GM18520 (cell line): ENCODE measurements at regions not wholly inside any gene's neighbourhood (a gene's known extent, or its start where the extent isn't known, plus 50 kb on each side); places are given as distances from the start of the nearest gene placed in this dataset.
"Not testable (repeated sequence)": the region's sequence is repeated elsewhere in the genome, so short reads cannot be mapped to it uniquely, and the experiment has no call there.

Source experiments
- ATAC-seq: cut with Tn5 transposase; IDR thresholded peaks from one replicate; pipeline ENCODE4 v1.9.1; 2021; ENCODE audit not compliant: unreplicated experiment

GRCh38 chr2:175872721-175873120 lies 129.3 kb downstream of the LNPK start:
- ATAC-seq, result no peak

- no peak for ATAC-seq
Measured at GRCh38 chr2:175872005-175872348, 130.1 kb downstream of the LNPK start.

GRCh38 chr2:175871331-175872004 lies 130.6 kb downstream of the LNPK start:
- ATAC-seq, result no peak

- no peak for ATAC-seq
Measured at GRCh38 chr2:175865716-175866115, 136.4 kb downstream of the LNPK start.

- no peak for ATAC-seq
Measured at GRCh38 chr2:175864137-175864850, 137.8 kb downstream of the LNPK start.

- no peak for ATAC-seq
Measured at GRCh38 chr2:175861958-175862357, 140.1 kb downstream of the LNPK start.

GRCh38 chr2:175855794-175856453 lies 146.1 kb downstream of the LNPK start:
- no peak for ATAC-seq

- ATAC-seq, result no peak
Measured at GRCh38 chr2:175855236-175855635, 146.8 kb downstream of the LNPK start.

- no peak for ATAC-seq
Measured at GRCh38 chr2:175854665-175855064, 147.4 kb downstream of the LNPK start.

GRCh38 chr2:175854129-175854528 lies 147.9 kb downstream of the LNPK start:
- ATAC-seq, result no peak

GRCh38 chr2:175853616-175853890 lies 148.5 kb downstream of the LNPK start:
- ATAC-seq, result no peak

- no peak for ATAC-seq
Measured at GRCh38 chr2:175852879-175853615, 149.0 kb downstream of the LNPK start.

GRCh38 chr2:175847128-175847527 lies 154.9 kb downstream of the LNPK start:
- no peak for ATAC-seq

GRCh38 chr2:175844169-175844568 lies 157.9 kb downstream of the LNPK start:
- ATAC-seq, result no peak

- no peak for ATAC-seq
Measured at GRCh38 chr2:175843625-175844024, 158.4 kb downstream of the LNPK start.

- ATAC-seq, result no peak
Measured at GRCh38 chr2:175842996-175843395, 159.1 kb downstream of the LNPK start.

- not testable (repeated sequence) for ATAC-seq
Measured at GRCh38 chr2:175840765-175841164, 161.3 kb downstream of the LNPK start.

- ATAC-seq, result no peak
Measured at GRCh38 chr2:175840256-175840655, 161.8 kb downstream of the LNPK start.

GRCh38 chr2:175838979-175839378 lies 163.1 kb downstream of the LNPK start:
- no peak for ATAC-seq

GRCh38 chr2:175837046-175837445 lies 165.0 kb downstream of the LNPK start:
- no peak for ATAC-seq

GRCh38 chr2:175836361-175836760 lies 165.7 kb downstream of the LNPK start:
- no peak for ATAC-seq

GRCh38 chr2:175834477-175834876 lies 167.6 kb downstream of the LNPK start:
- ATAC-seq, result no peak
